Gastrocnemius medialis (tissue), 4 donors: ENCODE measurements at regions not wholly inside any gene's neighbourhood (a gene's known extent, or its start where the extent isn't known, plus 50 kb on each side); places are given as distances from the start of the nearest gene placed in this dataset.

Source experiments
- ATAC-seq, 2 donors: fragments of 150-250 bp; one replicate each; pipeline ENCODE4 v1.9.1; 2016
- DNase-seq, 2 donors: peaks; one replicate each; pipeline ENCODE4 v3.0.0-alpha.2; 2019
- H3K27ac ChIP-seq, 4 donors: fragments of 200-600 bp; sonication (generic); 1 replicate in 1 of 4; 2 replicates in 3 of 4; pipeline ENCODE4 v1.5.1; 2016 to 2018; ENCODE audit warnings: mild to moderate bottlenecking in 2 of 4, moderate library complexity in 1 of 4
- H3K27me3 ChIP-seq, 3 donors: fragments of 200-600 bp; sonication (generic) in 2 of 3; 1 replicate in 1 of 3; 2 replicates in 2 of 3; pipeline versions ENCODE4 v1.5.1 to v1.6.0; 2016 to 2019; ENCODE audit warnings: mild to moderate bottlenecking in 1 of 3, moderate library complexity in 1 of 3
- H3K36me3 ChIP-seq, 2 donors: fragments of 200-600 bp; sonication (generic) in 1 of 2; one replicate each; pipeline ENCODE4 v1.5.1; 2017 to 2018
- H3K4me1 ChIP-seq, 2 donors: fragments of 200-600 bp; sonication (generic) in 1 of 2; one replicate each; pipeline ENCODE4 v1.5.1; 2016 to 2017; ENCODE audit warnings: mild to moderate bottlenecking in 2 of 2
- H3K4me3 ChIP-seq, 4 donors: fragments of 200-600 bp; sonication (generic) in 3 of 4; 1 replicate in 1 of 4; 2 replicates in 3 of 4; pipeline ENCODE4 v1.5.1; 2016 to 2019; ENCODE audit warnings: mild to moderate bottlenecking in 2 of 4
- H3K9me3 ChIP-seq, 3 donors: fragments of 200-600 bp; sonication (generic) in 2 of 3; 1 replicate in 1 of 3; 2 replicates in 2 of 3; pipeline ENCODE4 v1.5.1; 2016 to 2019
- POLR2A ChIP-seq, 2 donors: fragments of 450-650 bp; IDR thresholded peaks; one replicate each; pipeline ENCODE4 v1.6.1; 2017; ENCODE audit warnings: antibody characterized with exemption in 2 of 2, mild to moderate bottlenecking in 2 of 2, moderate library complexity in 2 of 2
- in situ Hi-C, 4 donors: fragments of 200-750 bp; cut with MboI; loops; one replicate each; pipeline versions ENCODE4 v1.15.0 to v1.8.0; 2017; ENCODE audit warnings: low sequenced_read_pairs in 4 of 4
- intact Hi-C: fragments of 100-400 bp; cut with DNase I; formaldehyde crosslinking; loops from one replicate; pipeline ENCODE4 v1.15.1; 2023; ENCODE audit warnings: low total_unique reads
- TF ChIP-seq, protein P1 (sequence below), 5 experiments: fragments of 450-650 bp in 3 of 5; fragments of 200-600 bp in 2 of 5; sonication (generic) in 2 of 5; IDR thresholded peaks in 4 of 5; conservative IDR thresholded peaks in 1 of 5; 1 replicate in 4 of 5; 2 replicates in 1 of 5; pipeline ENCODE4 v1.5.1; 2016 to 2019; ENCODE audit warnings: antibody characterized with exemption in 5 of 5, mild to moderate bottlenecking in 3 of 5, moderate library complexity in 3 of 5

DNA sequence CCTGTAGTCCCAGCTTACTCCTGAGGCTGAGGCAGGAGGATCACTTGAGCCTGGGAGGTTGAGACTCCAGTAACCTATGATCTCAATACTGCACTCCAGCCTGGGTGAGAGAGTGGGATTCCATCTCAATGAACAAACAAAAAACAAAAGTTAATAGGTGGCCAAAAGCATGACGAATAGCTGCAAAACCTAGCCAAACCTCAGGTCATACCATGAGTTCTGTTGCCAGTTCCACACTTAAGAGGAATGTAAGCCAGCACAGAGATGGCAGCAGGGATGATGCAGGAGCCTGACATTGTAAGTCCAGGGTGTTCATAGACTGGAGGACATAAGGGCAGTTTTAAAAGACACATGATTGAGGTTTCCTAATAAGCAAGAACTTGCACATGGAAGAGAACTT is 55.3 kb upstream of the RMDN2 start:
- no peak for ATAC-seq
- intact Hi-C loops: no loop called here
- TF ChIP-seq POLR2A (IDR thresholded peaks at IDR 0.05): no peak
- TF ChIP-seq, protein P1, sequence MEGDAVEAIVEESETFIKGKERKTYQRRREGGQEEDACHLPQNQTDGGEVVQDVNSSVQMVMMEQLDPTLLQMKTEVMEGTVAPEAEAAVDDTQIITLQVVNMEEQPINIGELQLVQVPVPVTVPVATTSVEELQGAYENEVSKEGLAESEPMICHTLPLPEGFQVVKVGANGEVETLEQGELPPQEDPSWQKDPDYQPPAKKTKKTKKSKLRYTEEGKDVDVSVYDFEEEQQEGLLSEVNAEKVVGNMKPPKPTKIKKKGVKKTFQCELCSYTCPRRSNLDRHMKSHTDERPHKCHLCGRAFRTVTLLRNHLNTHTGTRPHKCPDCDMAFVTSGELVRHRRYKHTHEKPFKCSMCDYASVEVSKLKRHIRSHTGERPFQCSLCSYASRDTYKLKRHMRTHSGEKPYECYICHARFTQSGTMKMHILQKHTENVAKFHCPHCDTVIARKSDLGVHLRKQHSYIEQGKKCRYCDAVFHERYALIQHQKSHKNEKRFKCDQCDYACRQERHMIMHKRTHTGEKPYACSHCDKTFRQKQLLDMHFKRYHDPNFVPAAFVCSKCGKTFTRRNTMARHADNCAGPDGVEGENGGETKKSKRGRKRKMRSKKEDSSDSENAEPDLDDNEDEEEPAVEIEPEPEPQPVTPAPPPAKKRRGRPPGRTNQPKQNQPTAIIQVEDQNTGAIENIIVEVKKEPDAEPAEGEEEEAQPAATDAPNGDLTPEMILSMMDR (IDR thresholded peaks at IDR 0.05 in 4 of 5, conservative IDR thresholded peaks at IDR 0.05 in 1 of 5): no peak
- Histone ChIP-seq H3K27me3 (no peaks in the 10 kb centered on the region), H3K27ac (no peak overlapping the region), H3K4me3 (no peak overlapping the region), H3K36me3 (no peaks in the 10 kb centered on the region), H3K4me1 (peaks cover 0 to 7% of the 10 kb centered on the region in 2 donors), H3K9me3 (no peaks in the 10 kb centered on the region)
- no peak for DNase-seq
- in situ Hi-C loops: no loop called here

DNA sequence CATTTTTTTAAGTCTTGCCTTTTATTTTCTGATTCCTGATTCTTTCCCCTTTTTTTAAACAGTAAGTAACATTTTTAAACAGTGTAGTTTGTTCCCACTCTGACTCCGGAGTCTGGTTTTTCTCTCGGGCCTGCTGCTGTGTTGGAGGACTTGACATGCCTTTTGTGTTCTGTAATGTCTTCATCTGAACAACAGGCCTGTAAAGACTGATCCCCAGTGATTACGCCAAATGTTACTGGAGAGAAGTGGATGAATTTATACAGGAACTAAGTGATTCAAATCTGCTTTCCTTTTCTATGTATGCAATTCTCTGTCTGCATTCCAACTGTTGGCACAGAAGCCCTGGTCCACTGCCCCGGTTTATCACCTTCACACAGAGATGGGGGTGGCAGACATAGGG is 54.3 kb upstream of the RMDN2 start:
- DNase-seq (no peak), ATAC-seq (no peak)
- TF ChIP-seq POLR2A (IDR thresholded peaks at IDR 0.05): no peak
- TF ChIP-seq, protein P1 (IDR thresholded peaks at IDR 0.05 in 4 of 5, conservative IDR thresholded peaks at IDR 0.05 in 1 of 5): no peak
- intact Hi-C loops (no loop called here), in situ Hi-C loops (no loop called here)
- Histone ChIP-seq H3K36me3 (no peaks in the 10 kb centered on the region), H3K27ac (no peak overlapping the region), H3K27me3 (no peaks in the 10 kb centered on the region), H3K4me1 (peaks cover 0 to 7% of the 10 kb centered on the region in 2 donors), H3K4me3 (no peak overlapping the region), H3K9me3 (no peaks in the 10 kb centered on the region)

DNA sequence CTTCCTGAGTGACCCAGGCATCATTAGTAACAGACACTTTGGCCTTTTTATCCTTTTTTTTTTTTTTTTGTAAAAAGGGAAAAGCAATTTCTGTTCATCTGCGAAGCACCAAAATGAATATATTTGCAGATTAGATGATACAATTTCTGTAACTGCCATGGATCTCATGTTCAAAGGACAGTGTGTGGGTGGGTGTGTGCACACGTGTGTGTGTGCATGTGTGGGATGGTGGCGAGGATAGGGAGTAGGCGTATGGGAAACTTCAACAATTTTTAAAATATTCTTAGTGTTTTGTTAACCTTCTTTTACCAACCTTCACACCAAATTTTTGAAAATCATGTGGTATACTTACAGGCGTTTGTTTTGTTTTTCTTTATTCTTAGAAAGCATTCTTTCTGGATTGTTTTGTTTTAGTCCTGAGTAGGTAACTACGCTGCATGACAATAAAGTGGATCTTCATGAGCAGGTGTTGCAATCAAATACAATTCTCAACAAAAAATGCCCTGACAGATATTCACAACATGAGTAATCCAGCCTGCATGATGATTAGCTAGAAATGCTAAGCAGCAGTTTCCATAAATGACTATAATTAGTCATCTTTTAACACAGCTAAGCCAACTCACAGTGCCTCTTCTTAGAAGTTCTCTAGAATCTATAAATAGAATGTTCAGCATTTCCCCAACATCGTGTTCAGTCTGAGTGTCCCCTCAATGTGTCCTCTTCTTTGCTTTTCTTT is 53.5 kb upstream of the RMDN2 start:
- no peak for TF ChIP-seq POLR2A (IDR thresholded peaks at IDR 0.05)
- TF ChIP-seq, protein P1 (IDR thresholded peaks at IDR 0.05 in 4 of 5, conservative IDR thresholded peaks at IDR 0.05 in 1 of 5): no peak
- Histone ChIP-seq H3K4me1 (peaks cover 0 to 7% of the 10 kb centered on the region in 2 donors), H3K9me3 (no peaks in the 10 kb centered on the region), H3K27ac (no peak overlapping the region), H3K36me3 (no peaks in the 10 kb centered on the region), H3K27me3 (no peaks in the 10 kb centered on the region), H3K4me3 (no peak overlapping the region)
- DNase-seq: no peak
- in situ Hi-C loops: no loop called here
- intact Hi-C loops: no loop called here
- no peak for ATAC-seq

DNA sequence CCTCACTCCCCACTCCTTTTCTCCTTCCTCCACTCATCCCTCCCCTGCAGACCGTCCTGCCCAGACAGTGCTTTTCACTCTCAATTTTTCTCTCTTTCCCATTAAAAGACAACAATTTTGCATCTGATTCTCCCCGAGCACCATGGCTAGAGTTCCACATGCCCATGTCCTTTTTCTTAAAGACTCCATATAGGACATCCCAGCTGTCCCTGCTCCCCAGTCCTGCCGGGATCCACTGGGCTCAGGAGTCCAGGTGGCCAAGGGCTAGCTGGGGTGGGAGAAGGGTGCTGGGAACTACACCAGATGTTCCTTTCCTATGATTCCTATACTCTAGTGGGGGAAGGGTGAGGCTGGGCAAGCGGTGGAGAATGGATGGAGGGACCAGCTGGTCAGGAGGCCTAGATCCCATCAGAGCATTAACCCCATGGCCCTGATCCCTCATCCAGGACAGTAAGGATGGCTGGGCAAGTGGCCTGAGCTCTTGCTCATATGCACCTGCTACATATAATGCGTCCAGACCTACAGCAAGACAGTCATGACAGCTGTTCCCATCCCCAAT is 52.8 kb upstream of the RMDN2 start:
- no peak overlapping the region for H3K4me3 ChIP-seq
- no peak overlapping the region for H3K27ac ChIP-seq
- DNase-seq: no peak
- TF ChIP-seq POLR2A (IDR thresholded peaks at IDR 0.05): no peak
- TF ChIP-seq, protein P1 (IDR thresholded peaks at IDR 0.05 in 4 of 5, conservative IDR thresholded peaks at IDR 0.05 in 1 of 5): no peak
- no peaks in the 10 kb centered on the region for H3K36me3 ChIP-seq
- H3K9me3 ChIP-seq: no peaks in the 10 kb centered on the region
- H3K4me1 ChIP-seq: peaks cover 0 to 7% of the 10 kb centered on the region in 2 donors
- in situ Hi-C loops (no loop called here), intact Hi-C loops (no loop called here)
- no peak for ATAC-seq
- H3K27me3 ChIP-seq: no peaks in the 10 kb centered on the region
